ENCODE measurements at regions not wholly inside any gene's neighbourhood (a gene's known extent, or its start where the extent isn't known, plus 50 kb on each side); places are given as distances from the start of the nearest gene placed in this dataset.

- DNase-seq = no peak
Observed at GRCh38 chr1:223487887-223488259, 94.7 kb downstream of the CCDC185 start.

GRCh38 chr1:223489439-223489838 lies 96.2 kb downstream of the CCDC185 start:
- no peak for DNase-seq

GRCh38 chr1:223490256-223490655 lies 97.0 kb downstream of the CCDC185 start:
- DNase-seq = no peak

Data from T-helper 2 cell (primary cell).